ENCODE measurements at regions not wholly inside any gene's neighbourhood (a gene's known extent, or its start where the extent isn't known, plus 50 kb on each side); places are given as distances from the start of the nearest gene placed in this dataset.
"Not testable (repeated sequence)": the region's sequence is repeated elsewhere in the genome, so short reads cannot be mapped to it uniquely, and the experiment has no call there.

GRCh38 chr10:11691319-11691755 lies 50.8 kb upstream of the ECHDC3 start:
- intact Hi-C loops (cut with DNase I) = no loop called here
- Histone ChIP-seq H3K9me3 (no peaks in the 10 kb centered on the region), H3K4me1 (peaks cover 0 to under 1% of the 10 kb centered on the region in 2 donors), H3K36me3 (no peaks in the 10 kb centered on the region), H3K4me3 (replicated peaks in 1 of 3) (no peak overlapping the region), H3K27me3 (no peaks in the 10 kb centered on the region), H3K27ac (no peak overlapping the region)
- 88% methylated on average over 13 to 14 of the region's 14 CpGs for WGBS, 2 donors
- TF ChIP-seq POLR2A (IDR thresholded peaks at IDR 0.05) = no peak
- TF ChIP-seq, protein P1, sequence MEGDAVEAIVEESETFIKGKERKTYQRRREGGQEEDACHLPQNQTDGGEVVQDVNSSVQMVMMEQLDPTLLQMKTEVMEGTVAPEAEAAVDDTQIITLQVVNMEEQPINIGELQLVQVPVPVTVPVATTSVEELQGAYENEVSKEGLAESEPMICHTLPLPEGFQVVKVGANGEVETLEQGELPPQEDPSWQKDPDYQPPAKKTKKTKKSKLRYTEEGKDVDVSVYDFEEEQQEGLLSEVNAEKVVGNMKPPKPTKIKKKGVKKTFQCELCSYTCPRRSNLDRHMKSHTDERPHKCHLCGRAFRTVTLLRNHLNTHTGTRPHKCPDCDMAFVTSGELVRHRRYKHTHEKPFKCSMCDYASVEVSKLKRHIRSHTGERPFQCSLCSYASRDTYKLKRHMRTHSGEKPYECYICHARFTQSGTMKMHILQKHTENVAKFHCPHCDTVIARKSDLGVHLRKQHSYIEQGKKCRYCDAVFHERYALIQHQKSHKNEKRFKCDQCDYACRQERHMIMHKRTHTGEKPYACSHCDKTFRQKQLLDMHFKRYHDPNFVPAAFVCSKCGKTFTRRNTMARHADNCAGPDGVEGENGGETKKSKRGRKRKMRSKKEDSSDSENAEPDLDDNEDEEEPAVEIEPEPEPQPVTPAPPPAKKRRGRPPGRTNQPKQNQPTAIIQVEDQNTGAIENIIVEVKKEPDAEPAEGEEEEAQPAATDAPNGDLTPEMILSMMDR (IDR thresholded peaks at IDR 0.05) = no peak
- DNase-seq = no peak

GRCh38 chr10:11689945-11690736 lies 52.0 kb upstream of the ECHDC3 start:
- TF ChIP-seq POLR2A (IDR thresholded peaks at IDR 0.05) = no peak
- TF ChIP-seq, protein P1 (IDR thresholded peaks at IDR 0.05) = no peak
- WGBS, 2 donors = 94% methylated on average over 22 of the region's 22 CpGs
- H3K36me3 ChIP-seq = no peaks in the 10 kb centered on the region
- H3K9me3 ChIP-seq = no peaks in the 10 kb centered on the region
- intact Hi-C loops (cut with DNase I) = no loop called here
- DNase-seq = no peak
- no peak overlapping the region for H3K4me3 ChIP-seq (replicated peaks in 1 of 3)
- H3K4me1 ChIP-seq = peaks cover 6 to 13% of the 10 kb centered on the region in 2 donors
- no peak overlapping the region for H3K27ac ChIP-seq
- no peaks in the 10 kb centered on the region for H3K27me3 ChIP-seq

DNA sequence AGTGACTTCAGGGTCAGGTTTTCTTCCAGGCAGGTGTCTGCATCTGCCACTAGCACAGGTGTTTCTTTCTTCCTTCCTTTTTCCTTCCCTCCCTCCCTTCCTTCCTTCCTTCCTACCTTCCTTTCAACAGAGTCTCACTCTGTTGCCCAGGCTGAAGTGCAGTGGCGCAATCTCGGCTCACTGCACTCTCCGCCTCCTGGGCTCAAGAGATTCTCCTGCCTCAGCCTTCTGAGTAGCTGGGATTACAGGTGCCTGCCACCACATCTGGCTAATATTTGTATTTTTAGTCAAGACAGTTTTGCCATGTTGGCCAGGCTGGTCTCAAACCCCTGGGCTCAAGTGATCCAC lies 53.8 kb upstream of the ECHDC3 start:
- WGBS, 2 donors = 94 to 96% methylated on average over 3 of the region's 3 CpGs
- H3K36me3 ChIP-seq; DNase-seq; H3K4me3 ChIP-seq (replicated peaks in 1 of 3); H3K9me3 ChIP-seq; intact Hi-C loops (cut with DNase I); H3K27me3 ChIP-seq; H3K27ac ChIP-seq: not testable (repeated sequence)
- H3K4me1 ChIP-seq = peaks cover 9 to 20% of the 10 kb centered on the region in 2 donors

GRCh38 chr10:11687779-11688447 lies 54.3 kb upstream of the ECHDC3 start:
- Histone ChIP-seq H3K4me1 (peaks cover 9 to 20% of the 10 kb centered on the region in 2 donors), H3K27me3 (no peaks in the 10 kb centered on the region), H3K4me3 (replicated peaks in 1 of 3) (no peak overlapping the region), H3K27ac (no peak overlapping the region), H3K9me3 (no peaks in the 10 kb centered on the region), H3K36me3 (no peaks in the 10 kb centered on the region)
- intact Hi-C loops (cut with DNase I) = no loop called here
- WGBS, 2 donors = 96 to 98% methylated on average over 7 to 8 of the region's 8 CpGs
- TF ChIP-seq, protein P1 (IDR thresholded peaks at IDR 0.05) = no peak
- no peak for TF ChIP-seq POLR2A (IDR thresholded peaks at IDR 0.05)
- DNase-seq = no peak

- H3K4me1 ChIP-seq = peaks cover 9 to 20% of the 10 kb centered on the region in 2 donors
- no peaks in the 10 kb centered on the region for H3K9me3 ChIP-seq
- no peak overlapping the region for H3K27ac ChIP-seq
- H3K27me3 ChIP-seq = no peaks in the 10 kb centered on the region
- TF ChIP-seq, protein P1 (IDR thresholded peaks at IDR 0.05) = no peak
- no peak for TF ChIP-seq POLR2A (IDR thresholded peaks at IDR 0.05)
- H3K4me3 ChIP-seq (replicated peaks in 1 of 3) = no peak overlapping the region
- 85 to 90% methylated on average over 8 of the region's 8 CpGs for WGBS, 2 donors
- DNase-seq = no peak
- intact Hi-C loops (cut with DNase I) = no loop called here
- no peaks in the 10 kb centered on the region for H3K36me3 ChIP-seq
These were observed 54.8 kb upstream of the ECHDC3 start for GRCh38 chr10:11687357-11687771.
